GM12872 (cell line): ENCODE measurements at regions not wholly inside any gene's neighbourhood (a gene's known extent, or its start where the extent isn't known, plus 50 kb on each side); places are given as distances from the start of the nearest gene placed in this dataset.

Source experiments
- CTCF ChIP-seq: IDR thresholded peaks from 3 replicates; pipeline ENCODE4 v1.5.1; 2011; ENCODE audit warnings: low read depth, mild to moderate bottlenecking, low read length, moderate library complexity; ENCODE audit not compliant: insufficient read depth

GRCh38 chr14:97219431-97220017 is 422.3 kb downstream of the VRK1 start:
- no peak for TF ChIP-seq CTCF

- no peak for TF ChIP-seq CTCF
Measured at GRCh38 chr14:97221572-97222285, 424.5 kb downstream of the VRK1 start.

GRCh38 chr14:97224016-97224415 is 426.8 kb downstream of the VRK1 start:
- no peak for TF ChIP-seq CTCF

GRCh38 chr14:97230051-97230450 is 432.9 kb downstream of the VRK1 start:
- no peak for TF ChIP-seq CTCF

GRCh38 chr14:97233319-97233985 is 436.3 kb downstream of the VRK1 start:
- TF ChIP-seq CTCF = no peak

- no peak for TF ChIP-seq CTCF
Measured at GRCh38 chr14:97246648-97247047, 449.5 kb downstream of the VRK1 start.

- TF ChIP-seq CTCF = no peak
Measured at GRCh38 chr14:97248973-97249372, 451.8 kb downstream of the VRK1 start.
